Transverse colon (tissue), 4 donors: ENCODE measurements at regions not wholly inside any gene's neighbourhood (a gene's known extent, or its start where the extent isn't known, plus 50 kb on each side); places are given as distances from the start of the nearest gene placed in this dataset.

Experiments
- EP300 ChIP-seq: sonication (generic); formaldehyde crosslinking; IDR thresholded peaks from one replicate; pipeline ENCODE4 v1.6.1; 2017; ENCODE audit warnings: antibody characterized with exemption, low read depth
- POLR2A ChIP-seq: fragments of 450-650 bp; IDR thresholded peaks from one replicate; pipeline ENCODE4 v1.6.1; 2016; ENCODE audit warnings: antibody characterized with exemption, mild to moderate bottlenecking, moderate library complexity
- POLR2AphosphoS5 ChIP-seq, 3 donors: sonication (generic); formaldehyde crosslinking; IDR thresholded peaks; one replicate each; pipeline ENCODE4 v1.6.1; 2016; ENCODE audit warnings: antibody characterized with exemption in 3 of 3
- TF ChIP-seq, protein P1 (sequence below), 5 experiments: fragments of 200-600 bp in 3 of 5; fragments of 450-650 bp in 2 of 5; sonication (generic) in 3 of 5; IDR thresholded peaks; 1 replicate in 2 of 5; 2 replicates in 3 of 5; pipeline ENCODE4 v1.5.1; 2016 to 2017; ENCODE audit warnings: antibody characterized with exemption in 5 of 5, inconsistent platforms in 3 of 5, mild to moderate bottlenecking in 2 of 5, moderate library complexity in 1 of 5

- TF ChIP-seq POLR2AphosphoS5 (IDR thresholded peaks at IDR 0.05) (no peak), POLR2A (no peak), EP300 (no peak)
- TF ChIP-seq, protein P1, sequence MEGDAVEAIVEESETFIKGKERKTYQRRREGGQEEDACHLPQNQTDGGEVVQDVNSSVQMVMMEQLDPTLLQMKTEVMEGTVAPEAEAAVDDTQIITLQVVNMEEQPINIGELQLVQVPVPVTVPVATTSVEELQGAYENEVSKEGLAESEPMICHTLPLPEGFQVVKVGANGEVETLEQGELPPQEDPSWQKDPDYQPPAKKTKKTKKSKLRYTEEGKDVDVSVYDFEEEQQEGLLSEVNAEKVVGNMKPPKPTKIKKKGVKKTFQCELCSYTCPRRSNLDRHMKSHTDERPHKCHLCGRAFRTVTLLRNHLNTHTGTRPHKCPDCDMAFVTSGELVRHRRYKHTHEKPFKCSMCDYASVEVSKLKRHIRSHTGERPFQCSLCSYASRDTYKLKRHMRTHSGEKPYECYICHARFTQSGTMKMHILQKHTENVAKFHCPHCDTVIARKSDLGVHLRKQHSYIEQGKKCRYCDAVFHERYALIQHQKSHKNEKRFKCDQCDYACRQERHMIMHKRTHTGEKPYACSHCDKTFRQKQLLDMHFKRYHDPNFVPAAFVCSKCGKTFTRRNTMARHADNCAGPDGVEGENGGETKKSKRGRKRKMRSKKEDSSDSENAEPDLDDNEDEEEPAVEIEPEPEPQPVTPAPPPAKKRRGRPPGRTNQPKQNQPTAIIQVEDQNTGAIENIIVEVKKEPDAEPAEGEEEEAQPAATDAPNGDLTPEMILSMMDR (IDR thresholded peaks at IDR 0.05), result no peak
Measured at GRCh38 chr5:124124711-124125229, 612.8 kb downstream of the CSNK1G3 start.
